ENCODE measurements at regions not wholly inside any gene's neighbourhood (a gene's known extent, or its start where the extent isn't known, plus 50 kb on each side); places are given as distances from the start of the nearest gene placed in this dataset.
"Not testable (repeated sequence)": the region's sequence is repeated elsewhere in the genome, so short reads cannot be mapped to it uniquely, and the experiment has no call there.

DNA sequence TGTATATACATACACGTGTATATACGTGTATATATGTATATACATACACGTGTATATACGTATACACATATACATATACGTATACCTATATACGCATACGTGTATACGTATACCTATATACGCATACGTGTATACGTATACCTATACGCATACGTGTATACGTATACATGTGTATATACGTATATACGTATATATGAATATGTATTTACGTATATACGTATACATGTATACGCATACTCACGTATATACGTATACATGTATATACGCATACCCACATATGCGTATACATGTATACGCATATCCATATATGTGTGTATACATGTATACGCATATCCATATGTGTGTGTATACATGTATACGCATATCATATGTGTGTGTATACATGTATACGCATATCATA is 487.8 kb upstream of the TMEFF2 start:
- TF ChIP-seq, protein P1, sequence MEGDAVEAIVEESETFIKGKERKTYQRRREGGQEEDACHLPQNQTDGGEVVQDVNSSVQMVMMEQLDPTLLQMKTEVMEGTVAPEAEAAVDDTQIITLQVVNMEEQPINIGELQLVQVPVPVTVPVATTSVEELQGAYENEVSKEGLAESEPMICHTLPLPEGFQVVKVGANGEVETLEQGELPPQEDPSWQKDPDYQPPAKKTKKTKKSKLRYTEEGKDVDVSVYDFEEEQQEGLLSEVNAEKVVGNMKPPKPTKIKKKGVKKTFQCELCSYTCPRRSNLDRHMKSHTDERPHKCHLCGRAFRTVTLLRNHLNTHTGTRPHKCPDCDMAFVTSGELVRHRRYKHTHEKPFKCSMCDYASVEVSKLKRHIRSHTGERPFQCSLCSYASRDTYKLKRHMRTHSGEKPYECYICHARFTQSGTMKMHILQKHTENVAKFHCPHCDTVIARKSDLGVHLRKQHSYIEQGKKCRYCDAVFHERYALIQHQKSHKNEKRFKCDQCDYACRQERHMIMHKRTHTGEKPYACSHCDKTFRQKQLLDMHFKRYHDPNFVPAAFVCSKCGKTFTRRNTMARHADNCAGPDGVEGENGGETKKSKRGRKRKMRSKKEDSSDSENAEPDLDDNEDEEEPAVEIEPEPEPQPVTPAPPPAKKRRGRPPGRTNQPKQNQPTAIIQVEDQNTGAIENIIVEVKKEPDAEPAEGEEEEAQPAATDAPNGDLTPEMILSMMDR (IDR thresholded peaks at IDR 0.05 in 8 of 11, conservative IDR thresholded peaks at IDR 0.05 in 3 of 11): not testable (repeated sequence)
- not testable (repeated sequence) for TF ChIP-seq POLR2A (IDR thresholded peaks at IDR 0.05)

Data from spleen (tissue), 7 donors.